Heart left ventricle (tissue), 13 donors: ENCODE measurements at regions not wholly inside any gene's neighbourhood (a gene's known extent, or its start where the extent isn't known, plus 50 kb on each side); places are given as distances from the start of the nearest gene placed in this dataset.

Experiments used
- POLR2A ChIP-seq, 2 donors: fragments of 450-650 bp; IDR thresholded peaks; one replicate each; pipeline ENCODE4 v1.6.1; 2017; ENCODE audit warnings: antibody characterized with exemption in 2 of 2, mild to moderate bottlenecking in 2 of 2, moderate library complexity in 2 of 2
- TF ChIP-seq, protein P1 (sequence below), 12 donors: fragments of 200-600 bp; sonication (generic) in 4 of 12; IDR thresholded peaks; one replicate each; pipeline versions ENCODE4 v1.5.0 to v1.8.0; 2018 to 2022; ENCODE audit warnings: antibody characterized with exemption in 12 of 12, mild to moderate bottlenecking in 5 of 12
- donor health status: ischemic (EF 13 %, LVEDD 7.1; RV severe dilation, severe dysfunction).
- donor health status: DM: no; HTN: yes; CAD: no.
- donor health status: DM: no; HTN: no; CAD: no.
- donor health status: ischemic (EF 25% LVEDD 6.9; RV normal size, moderate dysfunction).
- donor health status: ischemic (EF 25% LVEDD 5.7; RV mildly dilated, moderate dysfunction).
- donor health status: ischemic (EF 35%, LVEDD 5.7; RV mildly dilated, moderate dysfunction).
- donor health status: nonischemic (EF 11% LVEDD 7.7; RV severe dilation, severe dysfunction).
- donor health status: DM: yes; HTN: yes; CAD: no.
- donor health status: PGD.
- donor health status: ischemic (EF 29% LVEDD 5.4; RV normal size, mild dysfunction).
- donor health status: nonischemic (EF 23%, LVEDD 6.1; RV moderate dilation, normal function).

DNA sequence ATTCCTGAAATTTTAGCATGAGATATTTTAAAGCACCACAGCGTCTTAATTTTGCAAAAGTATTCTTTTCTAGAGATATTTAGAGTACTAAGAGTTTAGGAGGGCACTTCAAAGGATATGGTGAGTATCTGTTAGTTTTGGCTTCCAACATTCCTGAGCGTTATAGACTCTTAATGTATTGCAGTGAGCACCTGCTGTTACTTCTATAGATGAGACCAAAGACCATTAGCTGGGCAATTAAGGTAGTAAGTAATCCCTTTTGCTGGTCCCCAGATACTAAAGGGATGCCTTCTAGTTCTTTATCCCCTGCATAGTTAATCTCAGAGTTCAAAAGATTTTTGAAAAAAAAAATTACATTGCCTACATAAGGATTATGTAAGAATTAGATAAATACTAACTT, 975.6 kb downstream of the GALC start:
- TF ChIP-seq, protein P1, sequence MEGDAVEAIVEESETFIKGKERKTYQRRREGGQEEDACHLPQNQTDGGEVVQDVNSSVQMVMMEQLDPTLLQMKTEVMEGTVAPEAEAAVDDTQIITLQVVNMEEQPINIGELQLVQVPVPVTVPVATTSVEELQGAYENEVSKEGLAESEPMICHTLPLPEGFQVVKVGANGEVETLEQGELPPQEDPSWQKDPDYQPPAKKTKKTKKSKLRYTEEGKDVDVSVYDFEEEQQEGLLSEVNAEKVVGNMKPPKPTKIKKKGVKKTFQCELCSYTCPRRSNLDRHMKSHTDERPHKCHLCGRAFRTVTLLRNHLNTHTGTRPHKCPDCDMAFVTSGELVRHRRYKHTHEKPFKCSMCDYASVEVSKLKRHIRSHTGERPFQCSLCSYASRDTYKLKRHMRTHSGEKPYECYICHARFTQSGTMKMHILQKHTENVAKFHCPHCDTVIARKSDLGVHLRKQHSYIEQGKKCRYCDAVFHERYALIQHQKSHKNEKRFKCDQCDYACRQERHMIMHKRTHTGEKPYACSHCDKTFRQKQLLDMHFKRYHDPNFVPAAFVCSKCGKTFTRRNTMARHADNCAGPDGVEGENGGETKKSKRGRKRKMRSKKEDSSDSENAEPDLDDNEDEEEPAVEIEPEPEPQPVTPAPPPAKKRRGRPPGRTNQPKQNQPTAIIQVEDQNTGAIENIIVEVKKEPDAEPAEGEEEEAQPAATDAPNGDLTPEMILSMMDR (IDR thresholded peaks at IDR 0.05), result no peak
- no peak for TF ChIP-seq POLR2A (IDR thresholded peaks at IDR 0.05)
